PC-3 (cell line): ENCODE measurements at regions not wholly inside any gene's neighbourhood (a gene's known extent, or its start where the extent isn't known, plus 50 kb on each side); places are given as distances from the start of the nearest gene placed in this dataset.
A peak's percentile ranks its signal among the peaks of the same experiment; 100 is the strongest.

Source experiments
- ATAC-seq: fragments of 200-7000 bp; cut with Tn5 transposase; 2 replicates; pipeline ENCODE4 v1.9.1; 2020; ENCODE audit warnings: mild to moderate bottlenecking, moderate library complexity
- BruUV-seq: library from RNA; stranded (reverse); fragments of 400-500 nt; replicated peaks from 2 replicates; lab custom pipeline; 2021; lab: Mats Ljungman, UMichigan
- CTCF ChIA-PET: fragments of 300-600 bp; sonication (Branson Sonifier 250); formaldehyde crosslinking; loops from one replicate; lab custom pipeline; 2022; ENCODE audit warnings: antibody characterized with exemption; lab: Charles Lee
- POLR2A ChIA-PET: fragments of 300-600 bp; sonication (Branson Sonifier 250); formaldehyde crosslinking; loops from one replicate; lab custom pipeline; 2022; ENCODE audit warnings: antibody characterized with exemption; ENCODE audit not compliant: unreplicated experiment; lab: Charles Lee
- DNase-seq: peaks from one replicate; pipeline ENCODE4 v3.0.0-alpha.2; 2015
- H2AFZ ChIP-seq: fragments of 300-600 bp; sonication (generic); 2 replicates; pipeline ENCODE4 v1.6.0; 2016; ENCODE audit warnings: antibody characterized with exemption, low read length
- H3F3A ChIP-seq: fragments of 300-600 bp; sonication (generic); one replicate; pipeline ENCODE4 v1.6.0; 2017; ENCODE audit warnings: antibody characterized with exemption, low read length, control low read depth, mild to moderate bottlenecking; ENCODE audit not compliant: unreplicated experiment
- H3K27ac ChIP-seq: fragments of 300-600 bp; sonication (generic); 2 replicates; pipeline ENCODE4 v1.5.1; 2016; ENCODE audit warnings: mild to moderate bottlenecking, low read length
- H3K27me3 ChIP-seq: fragments of 300-600 bp; sonication (generic); 2 replicates; pipeline ENCODE4 v1.6.1; 2016; ENCODE audit warnings: low read length, mixed read lengths
- H3K36me3 ChIP-seq: fragments of 300-600 bp; sonication (generic); 2 replicates; pipeline ENCODE4 v1.6.1; 2016; ENCODE audit warnings: low read depth, mixed run types, low read length, mixed read lengths
- H3K4me1 ChIP-seq: fragments of 300-600 bp; sonication (generic); 2 replicates; pipeline ENCODE4 v1.5.1; 2016; ENCODE audit warnings: low read length; ENCODE audit not compliant: insufficient read depth
- H3K4me2 ChIP-seq: fragments of 300-600 bp; sonication (generic); 2 replicates; pipeline ENCODE4 v1.6.0; 2016; ENCODE audit warnings: low read length
- H3K4me3 ChIP-seq: fragments of 300-600 bp; sonication (generic); 2 replicates; pipeline ENCODE4 v1.5.1; 2016; ENCODE audit warnings: mild to moderate bottlenecking, low read length, mixed read lengths
- H3K79me2 ChIP-seq: fragments of 300-600 bp; sonication (generic); 2 replicates; pipeline ENCODE4 v1.6.1; 2017; ENCODE audit warnings: low read length, mixed read lengths
- H3K9ac ChIP-seq: fragments of 300-600 bp; sonication (generic); 2 replicates; pipeline ENCODE4 v1.6.0; 2016; ENCODE audit warnings: mild to moderate bottlenecking, low read length
- H3K9me2 ChIP-seq: fragments of 300-600 bp; sonication (generic); replicated peaks from 2 replicates; pipeline ENCODE4 v1.6.1; 2016; ENCODE audit warnings: mixed run types, low read length, mixed read lengths
- H3K9me3 ChIP-seq: fragments of 300-600 bp; sonication (generic); 2 replicates; pipeline ENCODE4 v1.6.1; 2016; ENCODE audit warnings: low read length, mixed read lengths
- H4K20me1 ChIP-seq: fragments of 300-600 bp; sonication (generic); 2 replicates; pipeline ENCODE4 v1.6.1; 2016; ENCODE audit warnings: low read length, mixed read lengths
- EZH2 ChIP-seq: fragments of 300-600 bp; sonication (generic); IDR thresholded peaks from one replicate; pipeline ENCODE4 v1.6.1; 2017; ENCODE audit warnings: antibody characterized with exemption, mild to moderate bottlenecking, low read length; ENCODE audit not compliant: unreplicated experiment
- EZH2phosphoT487 ChIP-seq: fragments of 300-600 bp; sonication (generic); IDR thresholded peaks from 2 replicates; pipeline ENCODE4 v1.6.1; 2018; ENCODE audit warnings: mild to moderate bottlenecking, antibody characterized with exemption, low read length, borderline replicate concordance
- intact Hi-C: fragments of 100-400 bp; cut with micrococcal nuclease; formaldehyde crosslinking; loops from 2 replicates; pipeline ENCODE4 v1.9.0; 2023
- TF ChIP-seq, protein P1 (sequence below): fragments of 300-600 bp; sonication (generic); conservative IDR thresholded peaks from 2 replicates; pipeline ENCODE4 v1.5.1; 2017; ENCODE audit warnings: antibody characterized with exemption, low read depth, mild to moderate bottlenecking, low read length

- CTCF ChIA-PET, result no interaction called here
- H3K36me3 ChIP-seq, result no peaks in the 10 kb centered on the region
- H4K20me1 ChIP-seq, result no peaks in the 10 kb centered on the region
- H3K4me1 ChIP-seq, result 0 out of 2 replicates have a peak, but pooled peaks cover 9% of the 10 kb centered on the region
- H3F3A ChIP-seq, result no peaks in the 10 kb centered on the region
- H3K9ac ChIP-seq, result no peak overlapping the region
- intact Hi-C loops, result no loop called here
- H2AFZ ChIP-seq, result no peak overlapping the region
- POLR2A ChIA-PET, result no interaction called here
- no TSS peak for BruUV-seq
- DNase-seq (no peak), ATAC-seq (no peak)
- H3K4me2 ChIP-seq, result no peak overlapping the region
- no peak overlapping the region for H3K4me3 ChIP-seq
- no peaks in the 10 kb centered on the region for H3K9me2 ChIP-seq
- TF ChIP-seq EZH2phosphoT487, result no peak
- TF ChIP-seq, protein P1, sequence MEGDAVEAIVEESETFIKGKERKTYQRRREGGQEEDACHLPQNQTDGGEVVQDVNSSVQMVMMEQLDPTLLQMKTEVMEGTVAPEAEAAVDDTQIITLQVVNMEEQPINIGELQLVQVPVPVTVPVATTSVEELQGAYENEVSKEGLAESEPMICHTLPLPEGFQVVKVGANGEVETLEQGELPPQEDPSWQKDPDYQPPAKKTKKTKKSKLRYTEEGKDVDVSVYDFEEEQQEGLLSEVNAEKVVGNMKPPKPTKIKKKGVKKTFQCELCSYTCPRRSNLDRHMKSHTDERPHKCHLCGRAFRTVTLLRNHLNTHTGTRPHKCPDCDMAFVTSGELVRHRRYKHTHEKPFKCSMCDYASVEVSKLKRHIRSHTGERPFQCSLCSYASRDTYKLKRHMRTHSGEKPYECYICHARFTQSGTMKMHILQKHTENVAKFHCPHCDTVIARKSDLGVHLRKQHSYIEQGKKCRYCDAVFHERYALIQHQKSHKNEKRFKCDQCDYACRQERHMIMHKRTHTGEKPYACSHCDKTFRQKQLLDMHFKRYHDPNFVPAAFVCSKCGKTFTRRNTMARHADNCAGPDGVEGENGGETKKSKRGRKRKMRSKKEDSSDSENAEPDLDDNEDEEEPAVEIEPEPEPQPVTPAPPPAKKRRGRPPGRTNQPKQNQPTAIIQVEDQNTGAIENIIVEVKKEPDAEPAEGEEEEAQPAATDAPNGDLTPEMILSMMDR, result no peak
- no peak overlapping the region for H3K27ac ChIP-seq
- no peaks in the 10 kb centered on the region for H3K9me3 ChIP-seq
- no peaks in the 10 kb centered on the region for H3K27me3 ChIP-seq
- no peaks in the 10 kb centered on the region for H3K79me2 ChIP-seq
These were observed 181.9 kb downstream of the SLC6A15 start for GRCh38 chr12:84730561-84731162.

- ChIA-PET CTCF (no interaction called here), POLR2A (no interaction called here)
- no peaks in the 10 kb centered on the region for H3K27me3 ChIP-seq
- no peak overlapping the region for H3K4me3 ChIP-seq
- intact Hi-C loops, result no loop called here
- TF ChIP-seq EZH2phosphoT487, result no peak
- TF ChIP-seq, protein P1, result no peak
- no peak for TF ChIP-seq EZH2
- no peaks in the 10 kb centered on the region for H3F3A ChIP-seq
- no TSS peak for BruUV-seq
- H3K36me3 ChIP-seq, result no peaks in the 10 kb centered on the region
- H3K79me2 ChIP-seq, result no peaks in the 10 kb centered on the region
- 0 out of 2 replicates have a peak, but pooled peaks cover 9% of the 10 kb centered on the region for H3K4me1 ChIP-seq
- H3K9ac ChIP-seq, result no peak overlapping the region
- H3K9me3 ChIP-seq, result no peaks in the 10 kb centered on the region
- no peaks in the 10 kb centered on the region for H4K20me1 ChIP-seq
- H2AFZ ChIP-seq, result no peak overlapping the region
- DNase-seq (peak; percentile 34), ATAC-seq (peak; percentile 58)
- H3K4me2 ChIP-seq, result no peak overlapping the region
- H3K9me2 ChIP-seq, result no peaks in the 10 kb centered on the region
- H3K27ac ChIP-seq, result no peak overlapping the region
These were observed 184.6 kb downstream of the SLC6A15 start for GRCh38 chr12:84727961-84728360.

GRCh38 chr12:84726780-84727179 is 185.8 kb downstream of the SLC6A15 start:
- ChIA-PET CTCF (no interaction called here), POLR2A (no interaction called here)
- H3K27me3 ChIP-seq, result no peaks in the 10 kb centered on the region
- BruUV-seq, result no TSS peak
- H3K4me1 ChIP-seq, result 0 out of 2 replicates have a peak, but pooled peaks cover 9% of the 10 kb centered on the region
- no peak for DNase-seq
- H3K9me3 ChIP-seq, result no peaks in the 10 kb centered on the region
- no peak overlapping the region for H3K4me2 ChIP-seq
- no peaks in the 10 kb centered on the region for H3K9me2 ChIP-seq
- H2AFZ ChIP-seq, result no peak overlapping the region
- H4K20me1 ChIP-seq, result no peaks in the 10 kb centered on the region
- intact Hi-C loops, result no loop called here
- no peaks in the 10 kb centered on the region for H3F3A ChIP-seq
- H3K79me2 ChIP-seq, result no peaks in the 10 kb centered on the region
- TF ChIP-seq, protein P1, result no peak
- TF ChIP-seq EZH2 (no peak), EZH2phosphoT487 (no peak)
- H3K9ac ChIP-seq, result no peak overlapping the region
- ATAC-seq, result no peak
- no peak overlapping the region for H3K27ac ChIP-seq
- no peaks in the 10 kb centered on the region for H3K36me3 ChIP-seq
- H3K4me3 ChIP-seq, result no peak overlapping the region
